IMR-90 (cell line): ENCODE measurements at regions not wholly inside any gene's neighbourhood (a gene's known extent, or its start where the extent isn't known, plus 50 kb on each side); places are given as distances from the start of the nearest gene placed in this dataset.

Experiments used
- ATAC-seq: fragments of 200-7000 bp; cut with Tn5 transposase; 2 replicates; pipeline ENCODE4 v1.9.1; 2020; ENCODE audit warnings: low read depth, mild to moderate bottlenecking, moderate library complexity
- BruUV-seq: library from RNA; stranded (reverse); fragments of 400-500 nt; replicated peaks from 2 replicates; lab custom pipeline; 2021; lab: Mats Ljungman, UMichigan
- CTCF ChIA-PET: fragments of 300-600 bp; formaldehyde crosslinking; extraction: SDS; loops from one replicate; lab custom pipeline; 2021; ENCODE audit warnings: antibody characterized with exemption; lab: Yijun Ruan, JAX
- POLR2A ChIA-PET: fragments of 300-600 bp; sonication (Branson Sonifier 250); formaldehyde crosslinking; loops from one replicate; lab custom pipeline; 2022; ENCODE audit warnings: antibody characterized with exemption; ENCODE audit not compliant: unreplicated experiment; lab: Charles Lee
- DNase-seq: peaks from one replicate; pipeline ENCODE4 v3.0.0; 2013
- H2AFZ ChIP-seq: replicated peaks from 2 replicates; pipeline ENCODE3; 2013; ENCODE audit warnings: low read length, mild to moderate bottlenecking; ENCODE audit not compliant: poor library complexity
- H2AK5ac ChIP-seq: 2 replicates; pipeline ENCODE4 v1.6.1; 2013; ENCODE audit warnings: low read depth, low read length, inconsistent platforms
- H2AK9ac ChIP-seq: replicated peaks from 2 replicates; pipeline ENCODE3; 2013; ENCODE audit warnings: mild to moderate bottlenecking, low read depth, low read length, moderate library complexity; ENCODE audit not compliant: poor library complexity
- H2BK120ac ChIP-seq: 2 replicates; pipeline ENCODE4 v1.6.1; 2013; ENCODE audit warnings: low read depth, low read length, inconsistent platforms
- H2BK15ac ChIP-seq: 3 replicates; pipeline ENCODE4 v1.6.1; 2013; ENCODE audit warnings: low read depth, low read length, inconsistent platforms
- H2BK20ac ChIP-seq: 2 replicates; pipeline ENCODE4 v1.6.1; 2013; ENCODE audit warnings: low read depth, mild to moderate bottlenecking, inconsistent platforms, low read length, moderate library complexity
- H2BK5ac ChIP-seq: 2 replicates; pipeline ENCODE4 v1.6.1; 2013; ENCODE audit warnings: mild to moderate bottlenecking, low read depth, low read length, inconsistent platforms; ENCODE audit not compliant: poor library complexity, severe bottlenecking
- H3K14ac ChIP-seq: replicated peaks from 2 replicates; pipeline ENCODE4 v1.6.1; 2013; ENCODE audit warnings: low read depth, low read length, inconsistent platforms
- H3K18ac ChIP-seq: 2 replicates; pipeline ENCODE4 v1.6.1; 2013; ENCODE audit warnings: low read depth, low read length, control low read depth
- H3K23ac ChIP-seq: 2 replicates; pipeline ENCODE4 v1.6.1; 2013; ENCODE audit warnings: low read depth, low read length, inconsistent platforms
- H3K27ac ChIP-seq: 2 replicates; pipeline ENCODE4 v1.5.1; 2013; ENCODE audit warnings: mild to moderate bottlenecking, control low read depth, low read length; ENCODE audit not compliant: insufficient read depth
- H3K27me3 ChIP-seq: 2 replicates; pipeline ENCODE4 v1.6.1; 2013; ENCODE audit warnings: low read length; ENCODE audit not compliant: control insufficient read depth, insufficient read depth
- H3K36me3 ChIP-seq: 2 replicates; pipeline ENCODE4 v1.6.1; 2013; ENCODE audit warnings: low read length, mixed read lengths; ENCODE audit not compliant: control insufficient read depth, insufficient read depth
- H3K4ac ChIP-seq: 2 replicates; pipeline ENCODE4 v1.6.1; 2013; ENCODE audit warnings: low read depth, low read length, inconsistent platforms
- H3K4me1 ChIP-seq: 2 replicates; pipeline ENCODE4 v1.6.1; 2013; ENCODE audit warnings: low read length, mixed read lengths; ENCODE audit not compliant: control insufficient read depth, insufficient read depth
- H3K4me2 ChIP-seq: 2 replicates; pipeline ENCODE4 v1.6.1; 2013; ENCODE audit warnings: low read depth, mild to moderate bottlenecking, control low read depth, low read length, moderate library complexity
- H3K4me3 ChIP-seq: 2 replicates; pipeline ENCODE4 v1.5.1; 2013; ENCODE audit warnings: low read depth, mild to moderate bottlenecking, control low read depth, low read length, moderate library complexity; ENCODE audit not compliant: insufficient read depth
- H3K56ac ChIP-seq: 2 replicates; pipeline ENCODE4 v1.6.1; 2013; ENCODE audit warnings: low read length, inconsistent platforms; ENCODE audit not compliant: insufficient read depth; ENCODE audit errors: extremely low read depth
- H3K79me1 ChIP-seq, 2 experiments: 2 replicates each; pipeline ENCODE4 v1.6.1; 2013; ENCODE audit warnings: low read length in 2 of 2, inconsistent platforms in 1 of 2, low read depth in 1 of 2
- H3K9ac ChIP-seq: 2 replicates; pipeline ENCODE4 v1.6.1; 2013; ENCODE audit warnings: low read depth, low read length, control low read depth
- H3K9me1 ChIP-seq: 2 replicates; pipeline ENCODE4 v1.6.1; 2013; ENCODE audit warnings: low read length, inconsistent platforms; ENCODE audit not compliant: insufficient read depth
- H3K9me3 ChIP-seq: 2 replicates; pipeline ENCODE4 v1.6.1; 2013; ENCODE audit warnings: low read length; ENCODE audit not compliant: control insufficient read depth, insufficient read depth
- H4K20me1 ChIP-seq: 2 replicates; pipeline ENCODE4 v1.6.1; 2013; ENCODE audit warnings: low read length, inconsistent platforms; ENCODE audit not compliant: insufficient read depth
- H4K5ac ChIP-seq: 2 replicates; pipeline ENCODE4 v1.6.1; 2013; ENCODE audit warnings: mild to moderate bottlenecking, low read depth, low read length, control low read depth
- H4K8ac ChIP-seq, 2 experiments: 2 replicates each; pipeline ENCODE4 v1.6.1; 2013; ENCODE audit warnings: low read depth in 2 of 2, low read length in 2 of 2, control low read depth in 1 of 2, inconsistent platforms in 1 of 2
- H4K91ac ChIP-seq: 2 replicates; pipeline ENCODE4 v1.6.1; 2013; ENCODE audit warnings: low read depth, low read length, inconsistent platforms; ENCODE audit not compliant: insufficient read depth
- BHLHE40 ChIP-seq: fragments of 150-350 bp; IDR thresholded peaks from 2 replicates; pipeline ENCODE4 v1.6.1; 2016; ENCODE audit warnings: mild to moderate bottlenecking, low read depth, low read length
- CEBPB ChIP-seq: IDR thresholded peaks from 2 replicates; pipeline ENCODE4 v1.6.1; 2012; ENCODE audit warnings: low read depth, low read length, improper control_type of control experiment
- CHD1 ChIP-seq: IDR thresholded peaks from 2 replicates; pipeline ENCODE4 v1.6.1; 2012; ENCODE audit warnings: low read depth, low read length, improper control_type of control experiment
- CTCF ChIP-seq: conservative IDR thresholded peaks from 2 replicates; pipeline ENCODE4 v1.5.1; 2012; ENCODE audit warnings: mild to moderate bottlenecking, low read depth, low read length, improper control_type of control experiment
- ELK1 ChIP-seq: fragments of 150-350 bp; IDR thresholded peaks from 2 replicates; pipeline ENCODE4 v1.6.1; 2016; ENCODE audit warnings: low read depth, mild to moderate bottlenecking, low read length, moderate library complexity, borderline replicate concordance
- FOS ChIP-seq: fragments of 150-350 bp; IDR thresholded peaks from 2 replicates; pipeline ENCODE4 v1.6.1; 2016; ENCODE audit warnings: low read depth, low read length
- MAFK ChIP-seq: IDR thresholded peaks from 2 replicates; pipeline ENCODE4 v1.6.1; 2012; ENCODE audit warnings: low read depth, low read length, improper control_type of control experiment
- MAZ ChIP-seq: IDR thresholded peaks from 2 replicates; pipeline ENCODE4 v1.6.1; 2012; ENCODE audit warnings: low read depth, mild to moderate bottlenecking, low read length, improper control_type of control experiment, moderate library complexity, borderline replicate concordance
- MXI1 ChIP-seq: IDR thresholded peaks from 2 replicates; pipeline ENCODE4 v1.6.1; 2012; ENCODE audit warnings: low read depth, mild to moderate bottlenecking, low read length, moderate library complexity, borderline replicate concordance
- NFE2L2 ChIP-seq: fragments of 150-350 bp; IDR thresholded peaks from 2 replicates; pipeline ENCODE4 v1.6.1; 2016; ENCODE audit warnings: low read depth, mild to moderate bottlenecking, low read length
- POLR2A ChIP-seq: IDR thresholded peaks from 2 replicates; pipeline ENCODE4 v1.6.1; 2012; ENCODE audit warnings: mild to moderate bottlenecking, low read depth, low read length
- RCOR1 ChIP-seq: IDR thresholded peaks from 2 replicates; pipeline ENCODE4 v1.6.1; 2012; ENCODE audit warnings: mild to moderate bottlenecking, low read length, improper control_type of control experiment; ENCODE audit not compliant: insufficient replicate concordance
- RFX5 ChIP-seq: IDR thresholded peaks from 2 replicates; pipeline ENCODE4 v1.8.0; 2012; ENCODE audit warnings: low read depth, mild to moderate bottlenecking, low read length, moderate library complexity
- SMC3 ChIP-seq: fragments of 150-350 bp; IDR thresholded peaks from 2 replicates; pipeline ENCODE4 v1.6.1; 2016; ENCODE audit warnings: low read depth, mild to moderate bottlenecking, antibody characterized with exemption, low read length, moderate library complexity
- USF2 ChIP-seq: fragments of 150-350 bp; IDR thresholded peaks from 2 replicates; pipeline ENCODE4 v1.6.1; 2017; ENCODE audit warnings: mild to moderate bottlenecking, antibody characterized with exemption, low read length, low read depth
- WGBS, 2 experiments: methylation state at CpG; one replicate each; pipeline versions ENCODE4 v1.1.5 to v1.1.7; 2013; ENCODE audit warnings: missing lambda C conversion rate in 2 of 2; ENCODE audit not compliant: insufficient read length in 1 of 2; ENCODE audit errors: extremely low coverage in 2 of 2; 5-methylcytosine and 5-hydroxymethylcytosine counted together
- dilution Hi-C: fragments of 300-500 bp; cut with HindIII; formaldehyde crosslinking; loops from one replicate; pipeline ENCODE4 v1.14.3; 2018; ENCODE audit warnings: low sequenced_read_pairs; ENCODE audit not compliant: unreplicated experiment
- in situ Hi-C: fragments of 300-500 bp; cut with MboI; formaldehyde crosslinking; loops from 3 replicates; pipeline ENCODE4 v1.14.3; 2019; ENCODE audit warnings: low sequenced_read_pairs, inconsistent platforms, mixed read lengths
- intact Hi-C: fragments of 100-400 bp; cut with micrococcal nuclease; formaldehyde crosslinking; loops from 2 replicates; pipeline ENCODE4 v1.10.0; 2022

GRCh38 chr18:78496079-78496478 is 483.5 kb upstream of the SALL3 start:
- H3K14ac ChIP-seq = no peak overlapping the region
- 10% methylated on average over 2 of the region's 16 CpGs; no CpG with 5 or more reads in 1 of the 2 experiments for WGBS, 2 experiments
- H2AK9ac ChIP-seq = no peak overlapping the region
- no peak overlapping the region for H2BK5ac ChIP-seq
- TF ChIP-seq RCOR1 (no peak), CTCF (no peak), MAFK (no peak), ELK1 (no peak), USF2 (no peak), SMC3 (no peak), NFE2L2 (no peak), RFX5 (no peak), CHD1 (no peak), MXI1 (no peak), MAZ (no peak), POLR2A (no peak), BHLHE40 (no peak), CEBPB (no peak), FOS (no peak)
- H3K23ac ChIP-seq = no peak overlapping the region
- no peaks in the 10 kb centered on the region for H3K9me1 ChIP-seq
- no peak overlapping the region for H2BK20ac ChIP-seq
- no peak overlapping the region for H2AFZ ChIP-seq
- no peak overlapping the region for H4K5ac ChIP-seq
- no peaks in the 10 kb centered on the region for H3K79me1 ChIP-seq
- no peak overlapping the region for H3K4me3 ChIP-seq
- H3K4me1 ChIP-seq = no peaks in the 10 kb centered on the region
- H4K91ac ChIP-seq = no peak overlapping the region
- no peak overlapping the region for H3K9ac ChIP-seq
- no peak overlapping the region for H2BK15ac ChIP-seq
- H3K4ac ChIP-seq = no peak overlapping the region
- ChIA-PET POLR2A (no interaction called here), CTCF (no interaction called here)
- dilution Hi-C loops (no loop called here), intact Hi-C loops (no loop called here), in situ Hi-C loops (no loop called here)
- no peak for DNase-seq
- no peak overlapping the region for H3K27ac ChIP-seq
- BruUV-seq = no TSS peak
- H3K4me2 ChIP-seq = no peak overlapping the region
- H3K18ac ChIP-seq = no peak overlapping the region
- H3K9me3 ChIP-seq = peaks cover 67% of the 10 kb centered on the region
- H2AK5ac ChIP-seq = no peak overlapping the region
- H2BK120ac ChIP-seq = no peak overlapping the region
- H3K27me3 ChIP-seq = no peaks in the 10 kb centered on the region
- ATAC-seq = no peak
- no peak overlapping the region for H3K56ac ChIP-seq
- no peaks in the 10 kb centered on the region for H3K36me3 ChIP-seq
- H4K20me1 ChIP-seq = no peaks in the 10 kb centered on the region
- no peak overlapping the region for H4K8ac ChIP-seq
